IPS DF 4.7 (cell line): ENCODE measurements at regions not wholly inside any gene's neighbourhood (a gene's known extent, or its start where the extent isn't known, plus 50 kb on each side); places are given as distances from the start of the nearest gene placed in this dataset.

Source experiments
- DNase-seq: peaks from one replicate; pipeline ENCODE4 v3.0.0-alpha.2; 2013; ENCODE audit warnings: low spot score; ENCODE audit errors: extremely low read depth

GRCh38 chr3:30069056-30069455 is 537.3 kb upstream of the TGFBR2 start:
- DNase-seq, result no peak

DNA sequence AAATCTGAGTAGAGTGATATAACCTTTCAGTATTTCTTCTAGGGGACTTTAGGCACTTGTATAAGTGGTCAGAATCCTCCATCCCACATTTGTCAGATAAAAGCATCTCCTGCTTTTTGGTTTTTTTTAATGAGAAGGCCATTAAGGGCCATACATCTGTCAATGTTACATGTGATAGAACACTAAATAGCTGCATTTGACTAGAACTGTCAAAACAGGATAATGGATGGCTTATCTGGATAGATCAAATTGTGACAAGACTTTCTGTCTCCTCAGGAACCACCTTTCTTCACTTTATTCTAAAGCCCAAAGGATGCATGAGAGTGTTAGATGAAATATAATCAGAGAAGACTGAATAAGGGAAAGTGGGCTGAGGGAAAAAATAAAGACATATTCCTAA is 533.4 kb upstream of the TGFBR2 start:
- no peak for DNase-seq

DNA sequence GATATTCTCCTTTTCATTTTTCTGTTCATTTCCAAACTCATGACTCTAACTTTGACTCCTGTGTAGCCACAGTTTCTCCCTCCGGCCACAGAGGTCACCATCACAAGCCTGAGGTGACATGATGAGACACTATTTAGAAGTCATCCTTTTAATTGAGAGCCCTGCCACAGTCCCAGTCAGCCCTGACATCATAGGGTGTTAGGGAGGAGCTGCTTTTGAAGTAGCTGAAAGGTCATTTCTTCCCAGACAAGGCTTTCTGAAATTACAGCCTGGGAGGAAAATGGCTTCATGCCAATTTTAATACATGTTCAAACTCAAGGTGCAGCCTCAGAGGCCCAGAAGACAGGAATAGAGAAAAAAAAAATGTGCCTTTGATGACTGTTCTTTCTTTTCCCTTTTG is 532.8 kb upstream of the TGFBR2 start:
- no peak for DNase-seq

DNA sequence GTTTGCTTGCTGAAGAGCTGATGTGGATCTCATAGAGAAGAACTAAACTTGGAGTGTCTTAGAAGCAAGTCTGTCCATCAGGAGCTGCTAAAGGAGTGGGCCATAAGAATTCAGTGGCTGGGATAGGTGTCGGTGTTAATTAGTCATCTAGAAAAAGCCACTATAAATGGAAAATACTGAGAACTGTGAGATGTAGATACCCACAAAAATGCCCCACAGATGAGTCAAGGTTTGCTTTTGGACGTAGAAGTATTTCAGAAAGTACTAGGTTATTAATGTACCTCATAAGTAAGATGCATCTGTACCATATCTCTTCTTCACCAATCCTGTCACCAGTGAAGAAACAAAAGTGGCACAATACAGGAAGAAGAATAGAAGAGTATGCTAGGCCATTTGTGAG is 530.9 kb upstream of the TGFBR2 start:
- no peak for DNase-seq

DNA sequence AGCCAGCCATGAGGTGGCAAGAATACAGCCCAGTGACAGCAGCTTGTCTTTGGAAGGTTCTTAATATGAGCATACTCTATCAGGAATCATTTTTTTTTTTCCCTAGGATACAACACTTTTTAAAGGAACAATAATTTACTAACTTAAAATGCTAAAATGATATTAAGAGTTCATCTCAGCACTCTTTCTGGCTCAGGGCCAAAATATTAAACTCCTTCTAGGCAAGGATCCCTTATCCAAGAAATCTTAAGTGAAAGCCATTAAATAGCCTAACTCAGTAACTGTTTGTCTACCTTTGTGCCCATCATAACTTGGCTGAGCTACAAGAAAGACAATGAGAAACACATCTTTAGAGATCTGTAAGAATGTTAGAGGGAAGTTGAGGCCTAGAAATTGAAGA is 529.5 kb upstream of the TGFBR2 start:
- DNase-seq, result no peak

- no peak for DNase-seq
These were observed 528.7 kb upstream of the TGFBR2 start for GRCh38 chr3:30077746-30078145.

DNA sequence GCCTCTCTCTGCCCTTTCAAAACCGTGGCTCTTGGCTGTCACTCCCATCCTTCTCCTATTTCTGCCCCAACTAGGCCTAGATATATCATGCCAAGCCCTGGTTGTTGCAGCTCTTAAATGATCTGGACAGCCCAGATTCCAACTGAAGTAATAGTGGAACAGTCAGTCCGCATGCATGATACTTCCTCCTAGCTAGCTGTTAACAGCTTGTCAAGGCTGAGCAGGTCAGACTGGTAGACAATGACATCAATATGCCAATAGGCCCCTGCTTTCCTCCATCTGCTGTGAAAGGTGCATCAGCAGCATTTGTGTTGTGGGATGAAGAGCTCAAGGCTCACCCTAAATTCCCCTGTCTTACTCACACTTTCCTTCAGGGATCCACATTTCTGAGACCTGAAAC is 527.7 kb upstream of the TGFBR2 start:
- DNase-seq, result no peak

- no peak for DNase-seq
These were observed 524.5 kb upstream of the TGFBR2 start for GRCh38 chr3:30081904-30082303.

GRCh38 chr3:30082652-30083051 is 523.7 kb upstream of the TGFBR2 start:
- DNase-seq, result no peak

GRCh38 chr3:30083315-30083714 is 523.1 kb upstream of the TGFBR2 start:
- no peak for DNase-seq

GRCh38 chr3:30084316-30084715 is 522.1 kb upstream of the TGFBR2 start:
- DNase-seq, result no peak

GRCh38 chr3:30084971-30085403 is 521.4 kb upstream of the TGFBR2 start:
- peak; percentile 90 for DNase-seq

DNA sequence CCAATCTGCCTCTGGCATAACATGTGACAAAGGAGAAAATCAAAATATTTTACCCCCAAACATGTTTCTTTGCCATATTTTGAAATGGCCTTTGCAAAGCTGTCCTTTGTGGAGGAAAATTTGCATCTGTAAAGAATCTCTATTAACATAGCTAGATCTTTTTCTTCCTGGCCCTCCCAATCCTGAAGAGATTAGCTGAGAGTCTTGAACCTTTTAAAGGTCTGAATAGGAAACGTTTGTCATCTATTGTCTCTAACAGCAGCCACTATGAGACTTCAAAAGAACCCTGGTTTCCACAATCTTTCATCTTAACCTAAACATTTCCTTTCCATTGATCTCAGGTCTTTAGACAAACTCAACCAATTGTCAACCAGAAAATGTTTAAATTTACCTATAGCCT is 520.9 kb upstream of the TGFBR2 start:
- DNase-seq, result no peak

- no peak for DNase-seq
These were observed 514.7 kb upstream of the TGFBR2 start for GRCh38 chr3:30091686-30092085.

DNA sequence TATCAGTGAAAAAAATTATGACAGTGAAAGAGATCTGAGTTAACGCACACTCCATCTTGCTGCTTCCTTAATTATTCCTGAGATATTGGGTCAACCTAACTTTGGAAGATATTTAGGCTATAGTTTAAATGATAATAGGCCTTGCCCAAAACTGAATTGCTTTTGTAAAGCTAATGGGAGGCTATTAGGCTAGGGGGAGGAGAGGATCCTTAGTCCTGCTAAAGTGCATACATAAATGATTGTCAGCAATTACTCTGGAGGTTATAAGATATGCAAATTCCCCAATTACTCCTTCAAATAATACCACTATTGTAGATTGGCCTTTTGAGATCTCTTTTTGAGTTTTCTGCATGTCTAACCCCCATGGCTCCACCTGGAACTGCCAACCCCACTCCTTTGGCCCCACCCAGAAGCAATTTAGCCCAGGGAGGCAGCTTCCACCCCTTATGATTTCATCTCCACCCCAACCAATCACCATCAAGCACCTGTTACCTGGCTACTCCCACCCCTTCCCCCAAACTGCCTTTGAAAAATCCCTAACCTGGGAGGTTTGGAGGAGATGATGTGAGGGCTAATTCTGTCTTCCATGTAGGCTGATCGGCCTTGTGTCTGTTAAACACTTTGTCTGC is 509.3 kb upstream of the TGFBR2 start:
- DNase-seq, result no peak

DNA sequence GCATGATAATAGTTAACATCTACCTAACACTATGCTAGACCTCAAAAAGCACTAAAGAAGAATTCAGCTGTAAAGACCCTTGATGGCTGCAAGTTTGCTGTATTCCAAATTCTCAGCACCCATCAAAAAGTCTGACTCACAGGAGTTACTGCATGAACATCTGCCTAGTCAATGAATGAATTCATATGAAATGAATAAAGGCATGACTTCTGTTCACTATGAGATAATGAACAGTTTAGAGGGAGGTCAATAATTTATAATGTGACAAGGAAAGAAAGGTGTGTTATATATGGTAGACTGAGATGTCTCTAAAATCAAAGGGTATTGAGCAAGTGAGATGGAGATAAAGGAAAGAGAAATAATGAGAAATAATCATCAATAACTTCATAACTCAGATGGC is 508.2 kb upstream of the TGFBR2 start:
- DNase-seq, result no peak

- no peak for DNase-seq
These were observed 507.5 kb upstream of the TGFBR2 start for GRCh38 chr3:30098653-30099455.

GRCh38 chr3:30102356-30102755 is 504.0 kb upstream of the TGFBR2 start:
- DNase-seq, result no peak

DNA sequence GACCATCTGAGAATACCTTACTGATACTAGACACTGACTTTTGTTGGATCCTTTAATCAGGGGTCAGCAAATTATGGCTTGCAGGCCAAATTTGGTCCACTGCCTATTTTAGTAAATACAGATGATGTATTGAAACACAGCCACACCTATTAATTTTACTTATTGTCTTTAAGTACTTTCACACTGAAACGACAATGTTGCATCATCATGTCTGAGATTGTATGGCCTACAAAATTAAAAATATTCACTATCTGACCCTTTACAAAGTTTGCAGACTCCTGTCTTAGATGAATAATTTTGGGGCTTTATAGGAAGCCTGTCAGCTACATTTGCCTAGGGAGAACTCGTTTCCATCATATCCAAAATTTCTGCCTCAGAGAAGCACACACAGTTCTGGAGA is 503.2 kb upstream of the TGFBR2 start:
- no peak for DNase-seq

GRCh38 chr3:30107531-30107930 is 498.9 kb upstream of the TGFBR2 start:
- DNase-seq, result no peak

DNA sequence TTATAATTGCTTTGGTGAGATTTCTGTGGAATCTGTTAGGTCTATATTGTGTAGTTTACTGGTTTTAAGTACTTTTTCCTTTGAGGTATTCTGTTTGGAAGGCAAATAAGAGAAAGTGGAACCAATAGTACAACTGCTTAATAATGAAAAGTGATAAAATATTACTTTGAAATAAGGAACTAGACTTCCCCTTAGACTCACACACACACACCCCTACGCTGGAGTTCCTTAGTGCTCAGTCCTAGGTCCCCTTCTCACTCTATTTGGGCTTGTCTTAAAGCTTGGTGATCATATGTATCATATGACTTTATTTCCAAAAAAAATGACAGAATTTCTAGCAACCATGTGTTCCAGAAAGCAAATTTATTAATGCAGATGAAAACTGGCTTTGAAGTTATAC is 494.0 kb upstream of the TGFBR2 start:
- no peak for DNase-seq

DNA sequence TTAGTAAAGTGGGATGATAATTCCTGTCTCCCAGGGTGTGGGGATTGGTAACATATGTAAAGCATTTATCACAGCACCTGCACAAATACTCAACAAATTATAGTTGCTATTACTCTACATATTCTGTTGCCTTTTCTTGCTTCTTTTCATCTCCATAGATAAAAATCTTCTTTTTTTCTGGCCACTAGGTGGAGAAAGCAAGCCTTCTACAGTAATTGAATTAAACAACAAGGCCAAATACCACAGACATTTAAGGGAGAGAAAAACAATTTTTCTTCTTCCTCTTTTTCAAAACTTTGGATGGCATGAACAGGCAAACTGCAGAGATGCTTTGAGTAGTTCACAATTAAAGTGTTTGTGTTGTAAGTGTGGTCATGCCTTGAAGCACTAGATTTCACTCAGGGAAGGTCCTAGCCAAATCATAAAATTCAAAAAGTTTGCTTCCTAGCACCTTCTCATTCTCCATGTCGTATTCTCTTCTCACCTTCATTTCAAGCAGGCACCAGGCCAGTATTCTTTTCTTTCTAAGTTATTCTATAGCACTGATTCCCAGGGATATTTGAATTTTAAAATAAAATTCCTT is 493.4 kb upstream of the TGFBR2 start:
- no peak for DNase-seq

DNA sequence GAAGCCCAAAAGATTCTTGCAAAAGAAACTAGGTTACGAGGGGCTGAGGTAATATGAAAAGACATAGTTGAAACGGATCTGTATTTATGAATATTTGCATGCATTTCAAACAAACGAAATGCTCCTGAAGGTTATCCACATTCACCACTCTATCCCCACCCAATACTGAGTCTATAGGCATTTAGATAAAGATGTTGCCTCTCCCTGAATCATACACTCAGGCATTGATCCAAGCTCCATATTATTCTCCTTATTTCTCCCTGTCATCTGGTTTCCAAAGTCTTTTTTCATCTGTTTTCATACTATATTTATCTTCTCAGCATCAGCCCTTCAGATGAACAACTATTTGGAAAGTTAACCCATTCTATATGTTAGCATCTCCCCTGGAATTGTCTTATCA is 492.5 kb upstream of the TGFBR2 start:
- no peak for DNase-seq
